Thyroid gland (tissue), 4 donors: ENCODE measurements at regions not wholly inside any gene's neighbourhood (a gene's known extent, or its start where the extent isn't known, plus 50 kb on each side); places are given as distances from the start of the nearest gene placed in this dataset.

Source experiments
- DNase-seq, 2 donors: peaks; one replicate each; pipeline ENCODE4 v3.0.0-alpha.2; 2019
- H3K27ac ChIP-seq, 3 donors: fragments of 200-600 bp; sonication (generic); 1 replicate in 2 of 3; 2 replicates in 1 of 3; pipeline ENCODE4 v1.5.1; 2016 to 2019; ENCODE audit warnings: mild to moderate bottlenecking in 1 of 3, moderate library complexity in 1 of 3
- H3K27me3 ChIP-seq: fragments of 200-600 bp; sonication (generic); one replicate; pipeline ENCODE4 v1.5.1; 2019
- H3K36me3 ChIP-seq, 2 donors: fragments of 200-600 bp; sonication (generic); one replicate each; pipeline ENCODE4 v1.5.1; 2016 to 2019
- H3K4me1 ChIP-seq, 2 donors: fragments of 200-600 bp; sonication (generic); one replicate each; pipeline ENCODE4 v1.5.1; 2017 to 2019
- H3K4me3 ChIP-seq, 3 donors: fragments of 200-600 bp; sonication (generic); replicated peaks in 1 of 3; 1 replicate in 2 of 3; 2 replicates in 1 of 3; pipeline ENCODE4 v1.5.1; 2016; ENCODE audit warnings: mild to moderate bottlenecking in 1 of 3
- H3K9me3 ChIP-seq: fragments of 200-600 bp; sonication (generic); one replicate; pipeline ENCODE4 v1.5.1; 2017
- POLR2A ChIP-seq, 2 donors: fragments of 450-650 bp; IDR thresholded peaks; one replicate each; pipeline ENCODE4 v1.6.1; 2017; ENCODE audit warnings: antibody characterized with exemption in 2 of 2, mild to moderate bottlenecking in 2 of 2, moderate library complexity in 1 of 2
- WGBS, 2 donors: methylation state at CpG; one replicate each; pipeline ENCODE4 v1.1.5; 2017; 5-methylcytosine and 5-hydroxymethylcytosine counted together
- intact Hi-C: fragments of 100-400 bp; cut with DNase I; formaldehyde crosslinking; loops from one replicate; pipeline ENCODE4 v1.15.1; 2023
- TF ChIP-seq, protein P1 (sequence below), 6 experiments: fragments of 200-600 bp in 3 of 6; fragments of 450-650 bp in 3 of 6; sonication (generic) in 3 of 6; IDR thresholded peaks; one replicate each; pipeline ENCODE4 v1.5.1; 2016 to 2019; ENCODE audit warnings: antibody characterized with exemption in 6 of 6, mild to moderate bottlenecking in 2 of 6, inconsistent platforms in 1 of 6, moderate library complexity in 1 of 6

DNA sequence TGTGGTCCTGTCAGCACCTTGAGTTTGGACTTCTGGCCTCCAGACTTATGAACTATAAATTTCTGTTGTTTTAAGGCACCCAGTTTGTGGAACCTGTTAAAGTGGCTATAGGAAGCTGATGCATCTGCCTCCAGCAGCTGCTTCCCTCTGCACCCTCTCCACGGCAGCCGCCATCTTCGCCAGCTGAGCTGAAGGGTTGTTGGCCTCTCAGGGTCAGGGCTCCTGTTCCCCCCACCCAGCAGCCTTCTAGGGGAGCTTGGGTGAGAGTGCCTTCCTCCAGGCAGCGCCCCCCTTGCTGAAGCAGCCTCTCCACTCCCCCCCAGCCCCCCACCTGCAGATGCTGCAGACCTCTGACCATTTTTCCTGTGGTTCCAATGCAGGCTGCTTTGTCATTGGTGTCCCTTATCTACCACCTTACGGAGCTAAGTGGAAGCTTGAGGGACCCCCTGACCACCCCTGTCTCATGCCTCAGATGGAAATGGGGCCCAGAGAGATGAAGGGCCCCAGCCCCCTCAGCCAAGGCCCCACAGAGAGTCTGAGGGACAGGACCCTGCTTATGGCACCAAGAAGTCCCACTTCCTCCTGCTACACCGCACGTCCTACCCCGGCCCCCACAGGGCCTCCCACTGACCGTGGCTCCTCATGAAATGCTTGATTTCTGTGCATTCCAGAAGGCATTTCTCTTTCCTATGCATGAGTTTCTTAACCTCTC lies 61.4 kb upstream of the TLE3 start:
- TF ChIP-seq POLR2A (IDR thresholded peaks at IDR 0.05), result no peak
- TF ChIP-seq, protein P1, sequence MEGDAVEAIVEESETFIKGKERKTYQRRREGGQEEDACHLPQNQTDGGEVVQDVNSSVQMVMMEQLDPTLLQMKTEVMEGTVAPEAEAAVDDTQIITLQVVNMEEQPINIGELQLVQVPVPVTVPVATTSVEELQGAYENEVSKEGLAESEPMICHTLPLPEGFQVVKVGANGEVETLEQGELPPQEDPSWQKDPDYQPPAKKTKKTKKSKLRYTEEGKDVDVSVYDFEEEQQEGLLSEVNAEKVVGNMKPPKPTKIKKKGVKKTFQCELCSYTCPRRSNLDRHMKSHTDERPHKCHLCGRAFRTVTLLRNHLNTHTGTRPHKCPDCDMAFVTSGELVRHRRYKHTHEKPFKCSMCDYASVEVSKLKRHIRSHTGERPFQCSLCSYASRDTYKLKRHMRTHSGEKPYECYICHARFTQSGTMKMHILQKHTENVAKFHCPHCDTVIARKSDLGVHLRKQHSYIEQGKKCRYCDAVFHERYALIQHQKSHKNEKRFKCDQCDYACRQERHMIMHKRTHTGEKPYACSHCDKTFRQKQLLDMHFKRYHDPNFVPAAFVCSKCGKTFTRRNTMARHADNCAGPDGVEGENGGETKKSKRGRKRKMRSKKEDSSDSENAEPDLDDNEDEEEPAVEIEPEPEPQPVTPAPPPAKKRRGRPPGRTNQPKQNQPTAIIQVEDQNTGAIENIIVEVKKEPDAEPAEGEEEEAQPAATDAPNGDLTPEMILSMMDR (IDR thresholded peaks at IDR 0.05), result no peak
- intact Hi-C loops, result no loop called here
- no peak for DNase-seq
- Histone ChIP-seq H3K4me3 (no peak overlapping the region), H3K27ac (no peak overlapping the region), H3K9me3 (no peaks in the 10 kb centered on the region), H3K36me3 (no peaks in the 10 kb centered on the region), H3K27me3 (no peaks in the 10 kb centered on the region), H3K4me1 (peaks cover 15 to 44% of the 10 kb centered on the region in 2 donors)
- WGBS, 2 donors, result 78 to 92% methylated on average over 9 of the region's 9 CpGs

DNA sequence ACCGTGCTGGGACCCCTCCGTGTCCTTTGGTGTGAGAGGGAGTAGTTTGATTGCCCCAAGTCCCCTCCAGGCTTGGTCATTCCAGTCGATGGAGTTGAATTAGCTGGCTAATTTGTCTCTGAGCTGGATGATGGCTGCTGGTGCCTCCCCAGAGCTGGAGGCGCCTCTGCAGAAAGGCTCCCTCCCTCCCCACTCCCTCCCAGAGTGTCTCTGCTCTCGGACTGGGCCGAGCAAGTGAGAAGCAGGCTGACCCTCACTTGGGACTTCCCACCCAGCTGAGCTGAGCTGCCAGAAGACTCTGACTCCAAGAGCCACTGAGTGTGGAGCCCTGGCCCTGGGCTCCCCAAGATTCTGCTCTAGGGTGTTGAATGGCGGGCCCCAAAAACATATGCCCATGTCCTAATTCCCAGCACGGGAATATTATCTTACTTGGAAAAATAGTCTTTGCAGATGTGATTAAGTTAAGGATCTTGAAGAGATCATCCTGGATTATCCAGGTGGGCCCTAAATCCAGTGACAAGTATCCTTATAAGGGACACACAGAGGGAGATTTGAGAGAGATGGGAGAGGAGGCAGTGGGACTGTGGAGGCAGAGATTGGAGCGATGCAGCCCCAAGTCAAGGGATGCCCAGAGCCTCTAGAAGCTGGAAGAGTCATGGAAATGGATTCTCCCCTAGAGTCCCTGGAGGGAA lies 60.7 kb upstream of the TLE3 start:
- WGBS, 2 donors, result 94 to 97% methylated on average over 5 to 7 of the region's 9 CpGs
- Histone ChIP-seq H3K27ac (no peak overlapping the region), H3K4me3 (no peak overlapping the region), H3K9me3 (no peaks in the 10 kb centered on the region), H3K36me3 (no peaks in the 10 kb centered on the region), H3K27me3 (no peaks in the 10 kb centered on the region), H3K4me1 (peaks cover 13 to 48% of the 10 kb centered on the region in 2 donors)
- TF ChIP-seq POLR2A (IDR thresholded peaks at IDR 0.05), result no peak
- TF ChIP-seq, protein P1 (IDR thresholded peaks at IDR 0.05), result no peak
- DNase-seq, result no peak
- intact Hi-C loops, result no loop called here

DNA sequence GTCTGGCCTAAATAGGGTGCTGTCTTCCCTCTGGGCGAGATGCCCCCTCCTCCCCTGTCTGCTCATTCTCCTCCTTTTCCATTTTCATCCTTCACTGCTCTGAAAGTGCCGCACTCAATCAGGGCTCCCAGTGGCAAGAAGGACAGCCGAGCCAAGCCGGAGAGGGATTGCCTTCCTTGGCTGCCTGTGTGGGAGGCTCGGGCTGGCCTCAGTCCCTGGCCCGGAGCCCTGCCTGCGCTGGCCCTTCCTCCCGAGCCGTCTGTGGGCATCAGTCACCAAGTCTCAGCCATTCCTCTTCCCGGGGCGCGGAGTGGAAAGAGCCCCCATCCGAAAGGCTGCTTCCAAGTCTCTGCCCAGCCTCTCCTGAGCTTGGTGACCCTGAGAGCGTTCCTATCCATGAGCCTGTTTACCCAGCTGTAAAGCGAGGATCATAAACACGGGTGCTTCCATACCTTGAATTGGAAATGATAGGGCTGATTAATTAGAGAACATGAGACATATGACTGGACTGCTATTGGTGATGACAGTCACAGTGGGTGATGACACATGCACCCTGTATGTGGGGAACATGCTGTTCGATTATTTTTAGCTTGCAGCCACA lies 59.1 kb upstream of the TLE3 start:
- Histone ChIP-seq H3K27me3 (no peaks in the 10 kb centered on the region), H3K4me1 (peaks cover 13 to 55% of the 10 kb centered on the region in 2 donors), H3K4me3 (no peak overlapping the region), H3K27ac (no peak overlapping the region), H3K36me3 (no peaks in the 10 kb centered on the region), H3K9me3 (no peaks in the 10 kb centered on the region)
- TF ChIP-seq, protein P1 (IDR thresholded peaks at IDR 0.05), result no peak
- no peak for TF ChIP-seq POLR2A (IDR thresholded peaks at IDR 0.05)
- intact Hi-C loops, result no loop called here
- peak; percentile 89 to 92 for DNase-seq
- 18 to 26% methylated on average over 9 to 10 of the region's 17 CpGs for WGBS, 2 donors

DNA sequence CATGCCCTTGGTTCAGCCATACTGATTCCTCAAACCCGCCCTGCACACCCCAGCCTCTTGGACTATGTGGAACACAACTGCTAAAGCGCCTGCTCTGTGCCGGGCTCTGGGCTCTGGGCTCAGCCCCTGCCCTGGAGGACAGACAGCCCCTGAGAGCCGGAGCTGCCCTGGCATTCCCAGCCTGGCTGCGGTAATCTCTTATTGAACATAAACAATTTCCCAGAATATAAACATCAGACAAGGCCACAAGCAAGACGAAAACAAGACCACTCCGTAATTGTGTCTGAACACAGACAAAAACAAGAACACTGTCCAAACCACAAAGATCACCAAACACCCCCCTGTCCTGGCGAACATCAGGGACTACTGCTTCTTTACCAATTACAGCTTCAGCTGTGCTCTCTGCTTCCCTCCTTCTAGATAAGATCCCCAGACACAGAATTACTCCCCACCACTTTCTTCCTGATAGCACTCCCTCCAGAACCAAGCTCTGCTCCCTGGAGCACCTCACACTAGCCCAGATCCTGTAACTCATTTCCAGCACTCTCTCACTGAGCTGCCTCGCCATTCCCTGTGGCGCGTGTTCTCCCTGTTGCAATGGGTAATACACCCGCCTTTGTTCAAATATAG lies 57.1 kb upstream of the TLE3 start:
- no peak for TF ChIP-seq POLR2A (IDR thresholded peaks at IDR 0.05)
- TF ChIP-seq, protein P1 (IDR thresholded peaks at IDR 0.05), result no peak
- Histone ChIP-seq H3K9me3 (no peaks in the 10 kb centered on the region), H3K27ac (no peak overlapping the region), H3K36me3 (no peaks in the 10 kb centered on the region), H3K27me3 (no peaks in the 10 kb centered on the region), H3K4me1 (peaks cover 13 to 44% of the 10 kb centered on the region in 2 donors), H3K4me3 (no peak overlapping the region)
- 88 to 95% methylated on average over 12 of the region's 12 CpGs for WGBS, 2 donors
- intact Hi-C loops, result no loop called here
- no peak for DNase-seq
